ENCODE measurements at regions not wholly inside any gene's neighbourhood (a gene's known extent, or its start where the extent isn't known, plus 50 kb on each side); places are given as distances from the start of the nearest gene placed in this dataset.

DNA sequence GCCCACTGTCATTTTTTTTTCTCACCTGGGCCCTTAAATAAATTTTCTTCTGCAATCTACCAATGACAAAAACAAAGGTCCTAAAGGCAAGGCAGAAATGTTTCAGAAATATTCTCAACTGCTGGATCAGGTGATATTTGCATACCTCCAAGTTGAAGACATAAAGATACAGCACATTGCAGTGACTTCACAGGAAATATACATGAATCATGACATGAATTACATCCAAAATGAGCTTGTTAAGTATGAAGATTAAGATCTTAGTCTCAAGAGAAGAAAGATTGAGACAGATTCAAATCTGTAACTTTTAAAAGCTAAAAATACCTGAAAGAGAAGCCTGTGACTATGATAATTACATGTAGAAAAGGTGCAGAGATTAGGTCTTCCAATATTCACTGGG, 207.8 kb downstream of the SIPA1L2 start:
- TF ChIP-seq BHLHE40 (IDR thresholded peaks at IDR 0.05; ENCODE audit: borderline replicate concordance) (no peak), TARDBP (IDR thresholded peaks at IDR 0.05) (no peak), HDGF (IDR thresholded peaks at IDR 0.05; ENCODE audit: borderline replicate concordance) (no peak), FOXM1 (IDR thresholded peaks at IDR 0.05; ENCODE audit: borderline replicate concordance) (no peak), FOXA1 (IDR thresholded peaks at IDR 0.05) (no peak), FOXK2 (IDR thresholded peaks at IDR 0.05) (no peak)
